CD8-positive, alpha-beta memory T cell (primary cell): ENCODE measurements at regions not wholly inside any gene's neighbourhood (a gene's known extent, or its start where the extent isn't known, plus 50 kb on each side); places are given as distances from the start of the nearest gene placed in this dataset.

ENCODE experiments used
- CTCF ChIA-PET: fragments of 350-600 bp; sonication (Branson Sonifier 250); formaldehyde crosslinking; loops from one replicate; lab custom pipeline; 2021; ENCODE audit warnings: antibody characterized with exemption; lab: Charles Lee
- POLR2A ChIA-PET: fragments of 350-600 bp; sonication (Branson Sonifier 250); formaldehyde crosslinking; loops from one replicate; lab custom pipeline; 2021; ENCODE audit warnings: antibody characterized with exemption; lab: Charles Lee
- DNase-seq, 5 donors: peaks; one replicate each; pipeline versions ENCODE4 v3.0.0 to v3.0.0-alpha.2; 2020 to 2022; ENCODE audit warnings: mixed read lengths in 1 of 5
- H3K27ac ChIP-seq: one replicate; pipeline ENCODE4 v1.7.0; 2013; ENCODE audit warnings: low read depth, mild to moderate bottlenecking, low read length, moderate library complexity
- H3K27me3 ChIP-seq: 2 replicates; pipeline ENCODE4 v1.7.0; 2013; ENCODE audit warnings: low read length, mild to moderate bottlenecking; ENCODE audit not compliant: insufficient read depth, poor library complexity, severe bottlenecking
- H3K36me3 ChIP-seq: 2 replicates; pipeline ENCODE4 v1.7.0; 2013; ENCODE audit warnings: mild to moderate bottlenecking, low read length, moderate library complexity; ENCODE audit not compliant: insufficient read depth
- H3K4me1 ChIP-seq: 2 replicates; pipeline ENCODE4 v1.7.0; 2013; ENCODE audit warnings: mild to moderate bottlenecking, low read length, moderate library complexity; ENCODE audit not compliant: insufficient read depth
- H3K4me3 ChIP-seq: 2 replicates; pipeline ENCODE4 v1.7.0; 2013; ENCODE audit warnings: mild to moderate bottlenecking, low read length
- H3K9me3 ChIP-seq: 2 replicates; pipeline ENCODE4 v1.7.0; 2013; ENCODE audit warnings: mild to moderate bottlenecking, low read length
- H3K27ac Mint-ChIP-seq, 8 donors: one replicate each; pipeline ENCODE4 v1.8.0; 2020 to 2021; ENCODE audit warnings: mixed read lengths in 8 of 8, mild to moderate bottlenecking in 6 of 8, inconsistent platforms in 3 of 8, moderate library complexity in 3 of 8
- H3K27me3 Mint-ChIP-seq, 2 donors: one replicate each; pipeline ENCODE4 v1.8.0; 2020 to 2021; ENCODE audit warnings: mixed read lengths in 2 of 2, mild to moderate bottlenecking in 1 of 2, moderate library complexity in 1 of 2
- H3K36me3 Mint-ChIP-seq, 3 donors: one replicate each; pipeline ENCODE4 v1.8.0; 2020 to 2021; ENCODE audit warnings: mixed read lengths in 3 of 3, inconsistent platforms in 1 of 3, mild to moderate bottlenecking in 1 of 3
- H3K4me1 Mint-ChIP-seq, 3 donors: one replicate each; pipeline ENCODE4 v1.8.0; 2020 to 2021; ENCODE audit warnings: mixed read lengths in 3 of 3, inconsistent platforms in 1 of 3, mild to moderate bottlenecking in 1 of 3
- H3K4me3 Mint-ChIP-seq, 7 donors: one replicate each; pipeline ENCODE4 v1.8.0; 2020 to 2021; ENCODE audit warnings: mixed read lengths in 7 of 7, mild to moderate bottlenecking in 6 of 7, moderate library complexity in 4 of 7, inconsistent platforms in 2 of 7
- H3K9me3 Mint-ChIP-seq, 5 donors: one replicate each; pipeline ENCODE4 v1.8.0; 2020 to 2022; ENCODE audit warnings: mixed read lengths in 5 of 5, mild to moderate bottlenecking in 3 of 5, moderate library complexity in 2 of 5, inconsistent platforms in 1 of 5

GRCh38 chr2:138831691-138832090, 51.5 kb upstream of the NXPH2 start:
- no peak overlapping the region for H3K27ac ChIP-seq
- no peaks in the 10 kb centered on the region for H3K9me3 Mint-ChIP-seq
- no peaks in the 10 kb centered on the region for H3K4me1 Mint-ChIP-seq
- no peak for DNase-seq
- H3K4me3 ChIP-seq = no peak overlapping the region
- H3K4me1 ChIP-seq = no peaks in the 10 kb centered on the region
- H3K9me3 ChIP-seq = no peaks in the 10 kb centered on the region
- POLR2A ChIA-PET = no interaction called here
- no peaks in the 10 kb centered on the region for H3K27me3 ChIP-seq
- CTCF ChIA-PET = no interaction called here
- H3K36me3 Mint-ChIP-seq = no peaks in the 10 kb centered on the region
- no peaks in the 10 kb centered on the region for H3K36me3 ChIP-seq
- H3K27me3 Mint-ChIP-seq = peaks cover 0 to 3% of the 10 kb centered on the region in 2 donors
- H3K27ac Mint-ChIP-seq = no peak overlapping the region
- H3K4me3 Mint-ChIP-seq = no peak overlapping the region

GRCh38 chr2:138831154-138831553, 51.0 kb upstream of the NXPH2 start:
- H3K27ac ChIP-seq = no peak overlapping the region
- DNase-seq = no peak
- Mint-ChIP-seq H3K9me3 (no peaks in the 10 kb centered on the region), H3K27me3 (peaks cover 0 to 3% of the 10 kb centered on the region in 2 donors), H3K4me1 (no peaks in the 10 kb centered on the region), H3K27ac (no peak overlapping the region), H3K36me3 (no peaks in the 10 kb centered on the region), H3K4me3 (no peak overlapping the region)
- no peaks in the 10 kb centered on the region for H3K4me1 ChIP-seq
- no peaks in the 10 kb centered on the region for H3K36me3 ChIP-seq
- H3K9me3 ChIP-seq = no peaks in the 10 kb centered on the region
- ChIA-PET POLR2A (no interaction called here), CTCF (no interaction called here)
- no peak overlapping the region for H3K4me3 ChIP-seq
- no peaks in the 10 kb centered on the region for H3K27me3 ChIP-seq

GRCh38 chr2:138830547-138830946, 50.4 kb upstream of the NXPH2 start:
- Mint-ChIP-seq H3K9me3 (no peaks in the 10 kb centered on the region), H3K27me3 (peaks cover 0 to 3% of the 10 kb centered on the region in 2 donors), H3K27ac (no peak overlapping the region), H3K36me3 (no peaks in the 10 kb centered on the region), H3K4me1 (no peaks in the 10 kb centered on the region), H3K4me3 (no peak overlapping the region)
- CTCF ChIA-PET = no interaction called here
- no peaks in the 10 kb centered on the region for H3K36me3 ChIP-seq
- H3K27ac ChIP-seq = no peak overlapping the region
- H3K9me3 ChIP-seq = no peaks in the 10 kb centered on the region
- H3K27me3 ChIP-seq = no peaks in the 10 kb centered on the region
- H3K4me1 ChIP-seq = no peaks in the 10 kb centered on the region
- no peak overlapping the region for H3K4me3 ChIP-seq
- no peak for DNase-seq
- POLR2A ChIA-PET = no interaction called here
